GM12878 (cell line): ENCODE measurements at regions not wholly inside any gene's neighbourhood (a gene's known extent, or its start where the extent isn't known, plus 50 kb on each side); places are given as distances from the start of the nearest gene placed in this dataset.

Experiments
- CREB1 ChIP-seq: IDR thresholded peaks from 2 replicates; pipeline ENCODE4 v1.6.1; 2012; ENCODE audit warnings: low read depth, mild to moderate bottlenecking, inconsistent platforms
- CTCF ChIP-seq, 3 experiments: IDR thresholded peaks in 2 of 3; conservative IDR thresholded peaks in 1 of 3; 2 replicates each; pipeline ENCODE4 v1.5.1; 2011; ENCODE audit warnings: low read depth in 3 of 3, low read length in 3 of 3, mild to moderate bottlenecking in 3 of 3, control low read depth in 2 of 3, moderate library complexity in 2 of 3, inconsistent platforms in 1 of 3, mixed read lengths in 1 of 3; ENCODE audit not compliant: control insufficient read depth in 2 of 3, insufficient read depth in 1 of 3; ENCODE audit errors: extremely low read depth in 1 of 3
- EP300 ChIP-seq, 2 experiments: fragments of 150-350 bp in 1 of 2; IDR thresholded peaks; 2 replicates each; pipeline ENCODE4 v1.6.1; 2011 to 2012; ENCODE audit warnings: low read depth in 2 of 2, low read length in 2 of 2, borderline replicate concordance in 1 of 2, improper control_type of control experiment in 1 of 2, inconsistent platforms in 1 of 2; ENCODE audit not compliant: control insufficient read depth in 1 of 2
- EZH2 ChIP-seq: IDR thresholded peaks from 2 replicates; pipeline ENCODE4 v1.6.1; 2012; ENCODE audit warnings: low read depth, mild to moderate bottlenecking, control low read depth, inconsistent platforms, low read length, borderline replicate concordance; ENCODE audit not compliant: control insufficient read depth
- HCFC1 ChIP-seq: fragments of 150-350 bp; IDR thresholded peaks from 2 replicates; pipeline ENCODE4 v1.6.1; 2014; ENCODE audit warnings: low read length
- HDAC2 ChIP-seq: fragments of 200-600 bp; sonication (generic); IDR thresholded peaks from 2 replicates; pipeline ENCODE4 v1.6.1; 2017
- HDGF ChIP-seq: fragments of 450-650 bp; IDR thresholded peaks from 2 replicates; pipeline ENCODE4 v1.6.1; 2016; ENCODE audit warnings: antibody characterized with exemption
- PML ChIP-seq: IDR thresholded peaks from 2 replicates; pipeline ENCODE4 v1.6.1; 2012; ENCODE audit warnings: low read length, inconsistent platforms
- POLR2A ChIP-seq: IDR thresholded peaks from 2 replicates; pipeline ENCODE4 v1.6.1; 2011; ENCODE audit warnings: low read depth, mild to moderate bottlenecking, low read length
- POLR2AphosphoS5 ChIP-seq: IDR thresholded peaks from 2 replicates; pipeline ENCODE4 v1.6.1; 2011; ENCODE audit warnings: mild to moderate bottlenecking, low read length, inconsistent platforms
- TF ChIP-seq, protein P1 (sequence below): fragments of 450-650 bp; IDR thresholded peaks from 2 replicates; pipeline ENCODE4 v1.6.1; 2017; ENCODE audit warnings: mild to moderate bottlenecking

DNA sequence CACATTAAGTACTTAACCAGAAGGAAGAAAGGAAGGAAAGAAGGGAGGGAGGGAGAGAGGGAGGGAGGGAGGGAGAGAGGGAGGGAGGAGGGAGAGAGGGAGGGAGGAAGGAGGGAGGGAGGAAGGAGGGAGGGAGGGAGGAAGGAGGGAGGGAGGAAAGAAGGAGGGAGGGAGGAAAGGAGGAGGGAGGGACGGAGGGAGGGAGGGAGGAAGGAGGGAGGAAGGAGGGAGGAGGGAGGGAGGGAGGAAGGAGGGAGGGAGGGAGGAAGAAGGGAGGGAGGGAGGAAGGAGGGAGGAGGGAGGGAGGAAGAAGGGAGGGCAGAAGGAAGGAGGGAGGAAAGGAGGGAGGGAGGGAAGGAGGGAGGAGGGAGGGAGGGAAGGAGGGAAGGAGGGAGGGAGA is 363.3 kb downstream of the MBD2 start:
- TF ChIP-seq EZH2 (no peak), PML (no peak), CTCF (IDR thresholded peaks at IDR 0.05 in 2 of 3, conservative IDR thresholded peaks at IDR 0.05 in 1 of 3; ENCODE audit: control insufficient read depth in 2 of 3, extremely low read depth in 1 of 3, insufficient read depth in 1 of 3, low read depth in 3 of 3, low read length in 3 of 3) (no peak), POLR2A (no peak), EP300 (IDR thresholded peaks at IDR 0.05; ENCODE audit: borderline replicate concordance in 1 of 2, control insufficient read depth in 1 of 2, low read depth in 2 of 2, low read length in 2 of 2) (no peak), CREB1 (no peak), HDGF (no peak), POLR2AphosphoS5 (no peak), HDAC2 (no peak), HCFC1 (no peak)
- TF ChIP-seq, protein P1, sequence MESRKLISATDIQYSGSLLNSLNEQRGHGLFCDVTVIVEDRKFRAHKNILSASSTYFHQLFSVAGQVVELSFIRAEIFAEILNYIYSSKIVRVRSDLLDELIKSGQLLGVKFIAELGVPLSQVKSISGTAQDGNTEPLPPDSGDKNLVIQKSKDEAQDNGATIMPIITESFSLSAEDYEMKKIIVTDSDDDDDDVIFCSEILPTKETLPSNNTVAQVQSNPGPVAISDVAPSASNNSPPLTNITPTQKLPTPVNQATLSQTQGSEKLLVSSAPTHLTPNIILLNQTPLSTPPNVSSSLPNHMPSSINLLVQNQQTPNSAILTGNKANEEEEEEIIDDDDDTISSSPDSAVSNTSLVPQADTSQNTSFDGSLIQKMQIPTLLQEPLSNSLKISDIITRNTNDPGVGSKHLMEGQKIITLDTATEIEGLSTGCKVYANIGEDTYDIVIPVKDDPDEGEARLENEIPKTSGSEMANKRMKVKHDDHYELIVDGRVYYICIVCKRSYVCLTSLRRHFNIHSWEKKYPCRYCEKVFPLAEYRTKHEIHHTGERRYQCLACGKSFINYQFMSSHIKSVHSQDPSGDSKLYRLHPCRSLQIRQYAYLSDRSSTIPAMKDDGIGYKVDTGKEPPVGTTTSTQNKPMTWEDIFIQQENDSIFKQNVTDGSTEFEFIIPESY, result no peak
